ENCODE measurements at regions not wholly inside any gene's neighbourhood (a gene's known extent, or its start where the extent isn't known, plus 50 kb on each side); places are given as distances from the start of the nearest gene placed in this dataset.
"Not testable (repeated sequence)": the region's sequence is repeated elsewhere in the genome, so short reads cannot be mapped to it uniquely, and the experiment has no call there.

- DNase-seq, result no peak
- H3K4me1 Mint-ChIP-seq (ENCODE audit: low read depth), result no peaks in the 10 kb centered on the region
- H3K9me3 Mint-ChIP-seq, result peaks cover 9 to 13% of the 10 kb centered on the region in 2 donors
- H3K36me3 Mint-ChIP-seq (ENCODE audit: insufficient read depth in 2 of 2), result no peaks in the 10 kb centered on the region
- no peaks in the 10 kb centered on the region for H3K27me3 Mint-ChIP-seq (ENCODE audit: low read depth)
- no peak for ATAC-seq (replicated peaks in 1 of 2)
- no peak overlapping the region for H3K4me3 Mint-ChIP-seq
- H3K27ac Mint-ChIP-seq, result no peak overlapping the region
Measured at GRCh38 chr5:19058216-19058615, 929.8 kb downstream of the CDH18 start.

GRCh38 chr5:19064094-19064493, 923.9 kb downstream of the CDH18 start:
- no peak overlapping the region for H3K4me3 Mint-ChIP-seq
- ATAC-seq (replicated peaks in 1 of 2) (no peak), DNase-seq (no peak)
- no peaks in the 10 kb centered on the region for H3K36me3 Mint-ChIP-seq (ENCODE audit: insufficient read depth in 2 of 2)
- H3K9me3 Mint-ChIP-seq, result peaks cover 5 to 7% of the 10 kb centered on the region in 2 donors
- no peaks in the 10 kb centered on the region for H3K27me3 Mint-ChIP-seq (ENCODE audit: low read depth)
- H3K27ac Mint-ChIP-seq, result no peak overlapping the region
- no peaks in the 10 kb centered on the region for H3K4me1 Mint-ChIP-seq (ENCODE audit: low read depth)

DNA sequence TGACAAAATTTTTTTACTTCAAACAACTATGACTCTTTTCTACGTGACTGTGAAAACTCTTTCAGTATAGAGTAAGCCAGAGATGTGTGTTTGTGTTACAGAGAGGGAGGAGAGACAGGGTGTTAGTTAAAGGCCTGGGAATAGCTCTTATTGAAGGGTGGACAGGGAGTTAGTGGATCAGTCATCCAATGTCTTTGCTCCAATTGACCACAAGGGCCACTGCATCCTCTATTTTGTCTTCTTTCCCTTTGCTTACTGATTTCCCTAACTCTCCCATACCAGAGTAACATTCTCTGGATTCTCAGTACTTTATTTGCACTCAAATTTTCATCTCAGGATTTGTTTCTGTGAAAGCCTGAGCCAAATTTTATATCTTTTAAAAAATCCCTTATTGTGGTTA, 920.3 kb downstream of the CDH18 start:
- Mint-ChIP-seq H3K27ac (no peak overlapping the region), H3K36me3 (ENCODE audit: insufficient read depth in 2 of 2) (no peaks in the 10 kb centered on the region), H3K9me3 (peaks cover 1% of the 10 kb centered on the region in 2 donors), H3K4me1 (ENCODE audit: low read depth) (no peaks in the 10 kb centered on the region), H3K4me3 (no peak overlapping the region), H3K27me3 (ENCODE audit: low read depth) (no peaks in the 10 kb centered on the region)
- DNase-seq, result no peak
- ATAC-seq (replicated peaks in 1 of 2), result no peak

GRCh38 chr5:19098434-19098833, 889.6 kb downstream of the CDH18 start:
- Mint-ChIP-seq H3K4me3 (no peak overlapping the region), H3K4me1 (ENCODE audit: low read depth) (no peaks in the 10 kb centered on the region), H3K36me3 (ENCODE audit: insufficient read depth in 2 of 2) (no peaks in the 10 kb centered on the region), H3K9me3 (peaks cover 5% of the 10 kb centered on the region in 2 donors), H3K27me3 (ENCODE audit: low read depth) (no peaks in the 10 kb centered on the region), H3K27ac (no peak overlapping the region)
- no peak for DNase-seq
- no peak for ATAC-seq (replicated peaks in 1 of 2)

- Mint-ChIP-seq H3K27ac (no peak overlapping the region), H3K4me3 (no peak overlapping the region), H3K36me3 (ENCODE audit: insufficient read depth in 2 of 2) (no peaks in the 10 kb centered on the region), H3K9me3 (peaks cover 2 to 5% of the 10 kb centered on the region in 2 donors), H3K4me1 (ENCODE audit: low read depth) (no peaks in the 10 kb centered on the region), H3K27me3 (ENCODE audit: low read depth) (no peaks in the 10 kb centered on the region)
- ATAC-seq (replicated peaks in 1 of 2) (no peak), DNase-seq (no peak)
Measured at GRCh38 chr5:19099195-19099594, 888.8 kb downstream of the CDH18 start.

- DNase-seq (no peak), ATAC-seq (replicated peaks in 1 of 2) (no peak)
- Mint-ChIP-seq H3K36me3 (ENCODE audit: insufficient read depth in 2 of 2) (no peaks in the 10 kb centered on the region), H3K27me3 (ENCODE audit: low read depth) (no peaks in the 10 kb centered on the region), H3K4me1 (ENCODE audit: low read depth) (no peaks in the 10 kb centered on the region), H3K27ac (no peak overlapping the region), H3K4me3 (no peak overlapping the region), H3K9me3 (peaks cover 3 to 7% of the 10 kb centered on the region in 2 donors)
Measured at GRCh38 chr5:19104948-19105347, 883.1 kb downstream of the CDH18 start.

DNA sequence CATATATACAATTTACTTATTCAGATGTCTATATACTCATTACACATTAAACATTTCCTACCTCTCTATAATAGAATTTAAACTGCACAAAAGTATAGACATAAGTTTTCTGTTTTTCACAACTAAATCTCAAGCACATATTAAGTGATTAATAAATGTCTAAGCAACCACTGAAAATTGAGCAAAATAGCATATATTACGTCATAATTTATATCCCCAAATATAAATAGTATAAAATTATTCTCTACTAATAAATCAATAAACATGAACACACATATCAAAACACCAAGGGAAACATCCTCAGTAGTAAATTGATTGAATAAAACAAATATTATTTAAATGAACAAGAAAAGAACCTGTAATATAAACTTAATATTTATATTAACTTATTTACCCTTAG, 865.1 kb downstream of the CDH18 start:
- Mint-ChIP-seq H3K9me3 (peaks cover 8% of the 10 kb centered on the region in 2 donors), H3K36me3 (ENCODE audit: insufficient read depth in 2 of 2) (no peaks in the 10 kb centered on the region), H3K27me3 (ENCODE audit: low read depth) (no peaks in the 10 kb centered on the region), H3K27ac (no peak overlapping the region), H3K4me3 (no peak overlapping the region), H3K4me1 (ENCODE audit: low read depth) (no peaks in the 10 kb centered on the region)
- DNase-seq, result no peak
- no peak for ATAC-seq (replicated peaks in 1 of 2)

DNA sequence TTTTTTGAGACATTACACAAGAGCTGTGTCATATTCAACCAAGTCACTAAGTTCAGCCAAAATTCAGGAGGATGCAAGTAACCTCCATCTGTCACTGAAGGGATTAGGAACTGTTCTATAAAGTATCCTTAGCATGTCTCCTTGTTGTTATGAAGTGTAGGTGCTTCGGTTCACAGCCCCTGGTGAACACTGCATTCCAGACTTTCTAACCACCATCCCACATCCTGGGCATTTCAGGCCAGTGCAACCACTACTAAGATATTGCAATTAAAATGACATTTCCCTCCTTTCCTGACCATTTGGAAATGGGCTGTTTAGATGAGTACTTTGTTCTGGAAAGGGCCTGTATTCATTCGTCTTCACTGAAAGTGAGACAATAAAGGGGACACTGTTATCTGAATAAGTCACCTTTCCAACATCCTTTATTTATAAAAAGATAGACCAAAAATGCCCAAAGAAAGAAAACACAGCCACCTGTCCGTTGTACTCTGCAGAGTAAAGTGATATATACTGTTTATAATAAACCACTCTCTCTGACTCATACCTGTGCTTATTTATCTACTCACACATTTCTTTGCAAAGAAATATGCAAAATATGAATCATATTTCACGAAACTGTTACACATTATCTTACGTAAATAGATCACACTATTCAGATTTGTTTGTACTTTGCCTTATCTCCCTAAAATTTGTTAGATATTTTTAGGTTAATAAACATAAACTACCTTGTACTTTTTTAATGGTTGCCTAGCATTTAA, 861.9 kb downstream of the CDH18 start:
- ATAC-seq (replicated peaks in 1 of 2), result no peak
- peaks cover 5 to 9% of the 10 kb centered on the region in 2 donors for H3K9me3 Mint-ChIP-seq

DNA sequence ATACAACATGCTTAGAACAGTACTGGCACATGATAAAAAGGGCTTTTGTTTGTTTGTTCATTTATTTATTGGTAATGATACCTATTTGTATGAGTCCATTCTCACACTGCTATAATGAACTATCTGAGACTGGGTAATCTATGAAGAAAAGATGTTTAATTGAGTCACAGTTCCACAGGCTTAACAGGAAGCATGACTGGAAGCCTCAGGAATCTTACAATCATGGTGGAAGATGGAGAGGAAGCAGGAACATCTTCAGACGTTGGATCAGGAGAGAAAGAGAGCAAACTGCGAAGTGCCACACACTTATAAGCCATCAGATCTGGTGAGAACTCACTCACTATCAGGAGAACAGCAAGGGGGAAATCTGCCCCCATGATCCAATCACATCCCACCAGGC, 847.7 kb downstream of the CDH18 start:
- no peak for DNase-seq
- no peaks in the 10 kb centered on the region for H3K4me1 Mint-ChIP-seq (ENCODE audit: low read depth)

More for the DNA sequence above, 861.9 kb downstream of the CDH18 start:
- no peak overlapping the region for H3K4me3 Mint-ChIP-seq
- no peaks in the 10 kb centered on the region for H3K4me1 Mint-ChIP-seq (ENCODE audit: low read depth)
- no peaks in the 10 kb centered on the region for H3K36me3 Mint-ChIP-seq (ENCODE audit: insufficient read depth in 2 of 2)
- H3K27ac Mint-ChIP-seq, result no peak overlapping the region
- no peak for DNase-seq
- no peaks in the 10 kb centered on the region for H3K27me3 Mint-ChIP-seq (ENCODE audit: low read depth)

DNA sequence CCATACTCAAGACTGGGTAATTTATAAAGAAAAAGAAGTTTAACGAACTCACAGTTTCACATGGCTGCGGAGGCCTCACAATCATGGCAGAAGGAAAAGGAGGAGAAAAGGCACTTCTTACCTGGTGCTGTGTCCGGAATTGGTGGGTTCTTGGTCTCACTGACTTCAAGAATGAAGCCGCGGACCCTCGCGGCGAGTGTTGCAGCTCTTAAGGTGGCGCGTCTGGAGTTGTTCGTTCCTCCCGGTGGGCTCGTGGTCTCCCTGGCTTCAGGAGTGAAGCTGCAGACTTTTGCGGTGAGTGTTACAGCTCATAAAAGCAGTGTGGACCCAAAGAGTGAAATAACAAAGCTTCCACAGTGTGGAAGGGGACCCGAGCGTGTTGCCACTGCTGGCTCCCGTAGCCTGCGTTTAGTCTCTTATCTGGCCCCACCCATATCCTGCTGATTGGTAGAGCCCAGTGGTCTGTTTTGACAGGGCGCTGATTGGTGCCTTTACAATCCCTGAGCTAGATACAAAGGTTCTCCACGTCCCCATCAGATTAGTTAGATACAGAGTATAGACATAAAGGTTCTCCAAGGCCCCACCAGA, 846.0 kb downstream of the CDH18 start:
- ATAC-seq (replicated peaks in 1 of 2); DNase-seq; H3K9me3 Mint-ChIP-seq; H3K4me3 Mint-ChIP-seq; H3K27ac Mint-ChIP-seq; H3K27me3 Mint-ChIP-seq (ENCODE audit: low read depth); H3K36me3 Mint-ChIP-seq (ENCODE audit: insufficient read depth in 2 of 2); H3K4me1 Mint-ChIP-seq (ENCODE audit: low read depth): not testable (repeated sequence)

More for the DNA sequence above, 847.7 kb downstream of the CDH18 start:
- H3K4me3 Mint-ChIP-seq, result no peak overlapping the region
- H3K9me3 Mint-ChIP-seq, result peaks cover 6 to 9% of the 10 kb centered on the region in 2 donors
- no peak for ATAC-seq (replicated peaks in 1 of 2)
- H3K27me3 Mint-ChIP-seq (ENCODE audit: low read depth), result no peaks in the 10 kb centered on the region
- no peak overlapping the region for H3K27ac Mint-ChIP-seq
- H3K36me3 Mint-ChIP-seq (ENCODE audit: insufficient read depth in 2 of 2), result peaks cover 0 to 2% of the 10 kb centered on the region in 2 donors

- H3K36me3 Mint-ChIP-seq (ENCODE audit: insufficient read depth in 2 of 2); H3K4me3 Mint-ChIP-seq; ATAC-seq (replicated peaks in 1 of 2); H3K4me1 Mint-ChIP-seq (ENCODE audit: low read depth); DNase-seq; H3K27ac Mint-ChIP-seq; H3K9me3 Mint-ChIP-seq; H3K27me3 Mint-ChIP-seq (ENCODE audit: low read depth): not testable (repeated sequence)
Measured at GRCh38 chr5:19142713-19143414, 845.1 kb downstream of the CDH18 start.

DNA sequence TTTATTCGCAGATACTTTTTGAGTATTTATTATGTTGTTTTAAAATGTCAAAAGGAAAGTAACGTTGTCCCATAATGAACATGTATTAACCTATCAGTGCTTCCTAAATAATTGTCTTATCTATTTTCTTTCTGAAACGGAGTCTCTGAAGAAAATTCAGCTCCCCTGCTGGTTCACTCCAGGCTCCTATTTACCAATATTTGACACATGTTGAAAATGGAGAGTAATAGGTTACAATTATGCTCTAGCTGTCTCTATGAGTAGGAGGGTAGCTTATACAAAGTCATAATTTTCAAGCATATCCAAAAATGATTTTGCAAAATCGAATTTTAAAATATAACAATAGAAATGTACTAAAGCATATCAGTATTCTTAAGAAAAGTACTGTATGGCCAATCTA, 844.1 kb downstream of the CDH18 start:
- Mint-ChIP-seq H3K36me3 (ENCODE audit: insufficient read depth in 2 of 2) (peaks cover 0 to 3% of the 10 kb centered on the region in 2 donors), H3K4me3 (no peak overlapping the region), H3K27me3 (ENCODE audit: low read depth) (no peaks in the 10 kb centered on the region), H3K4me1 (ENCODE audit: low read depth) (no peaks in the 10 kb centered on the region), H3K27ac (no peak overlapping the region), H3K9me3 (peaks cover 9 to 11% of the 10 kb centered on the region in 2 donors)
- DNase-seq (no peak), ATAC-seq (replicated peaks in 1 of 2) (no peak)

DNA sequence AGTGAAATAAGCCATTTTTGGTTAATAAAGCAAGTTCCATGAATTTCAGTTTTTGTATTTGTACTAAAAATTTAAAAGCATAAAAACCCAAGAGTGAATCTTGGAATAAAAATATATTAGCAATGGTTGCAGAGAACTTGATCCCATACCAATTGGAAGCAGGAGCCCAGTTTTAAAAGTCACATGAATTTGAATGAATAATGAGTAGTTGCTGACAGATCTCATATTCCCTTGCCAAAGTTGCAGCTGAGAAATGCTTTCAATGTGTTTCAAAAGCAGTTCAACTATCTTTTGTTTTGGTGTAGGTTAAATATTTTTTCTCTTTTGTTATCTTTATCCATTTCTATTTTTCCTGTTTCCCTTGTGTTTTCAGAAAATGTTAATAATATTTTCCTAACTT, 818.6 kb downstream of the CDH18 start:
- Mint-ChIP-seq H3K9me3 (peaks cover 1 to 6% of the 10 kb centered on the region in 2 donors), H3K27me3 (ENCODE audit: low read depth) (no peaks in the 10 kb centered on the region), H3K4me3 (no peak overlapping the region), H3K27ac (no peak overlapping the region), H3K4me1 (ENCODE audit: low read depth) (no peaks in the 10 kb centered on the region), H3K36me3 (ENCODE audit: insufficient read depth in 2 of 2) (no peaks in the 10 kb centered on the region)
- DNase-seq, result no peak
- ATAC-seq (replicated peaks in 1 of 2), result no peak

All from activated T-cell treated with anti-CD3 and anti-CD28 coated beads, Interleukin-2, amount 50 U/mL, for 72 hours (primary cell).